Transverse colon (tissue), 4 donors: ENCODE measurements at regions not wholly inside any gene's neighbourhood (a gene's known extent, or its start where the extent isn't known, plus 50 kb on each side); places are given as distances from the start of the nearest gene placed in this dataset.

Experiments
- CTCF ChIP-seq, 5 experiments: fragments of 200-600 bp in 3 of 5; fragments of 450-650 bp in 2 of 5; sonication (generic) in 3 of 5; IDR thresholded peaks; 1 replicate in 2 of 5; 2 replicates in 3 of 5; pipeline ENCODE4 v1.5.1; 2016 to 2017; ENCODE audit warnings: antibody characterized with exemption in 5 of 5, inconsistent platforms in 3 of 5, mild to moderate bottlenecking in 2 of 5, moderate library complexity in 1 of 5
- EP300 ChIP-seq: sonication (generic); formaldehyde crosslinking; IDR thresholded peaks from one replicate; pipeline ENCODE4 v1.6.1; 2017; ENCODE audit warnings: antibody characterized with exemption, low read depth
- POLR2A ChIP-seq: fragments of 450-650 bp; IDR thresholded peaks from one replicate; pipeline ENCODE4 v1.6.1; 2016; ENCODE audit warnings: antibody characterized with exemption, mild to moderate bottlenecking, moderate library complexity
- POLR2AphosphoS5 ChIP-seq, 3 donors: sonication (generic); formaldehyde crosslinking; IDR thresholded peaks; one replicate each; pipeline ENCODE4 v1.6.1; 2016; ENCODE audit warnings: antibody characterized with exemption in 3 of 3

- no peak for TF ChIP-seq CTCF (IDR thresholded peaks at IDR 0.05)
- no peak for TF ChIP-seq POLR2A
- TF ChIP-seq POLR2AphosphoS5 (IDR thresholded peaks at IDR 0.05), result no peak
- TF ChIP-seq EP300, result no peak
Measured at GRCh38 chr21:16476056-16476825, 746.5 kb downstream of the USP25 start.
